ENCODE measurements at regions not wholly inside any gene's neighbourhood (a gene's known extent, or its start where the extent isn't known, plus 50 kb on each side); places are given as distances from the start of the nearest gene placed in this dataset.

DNA sequence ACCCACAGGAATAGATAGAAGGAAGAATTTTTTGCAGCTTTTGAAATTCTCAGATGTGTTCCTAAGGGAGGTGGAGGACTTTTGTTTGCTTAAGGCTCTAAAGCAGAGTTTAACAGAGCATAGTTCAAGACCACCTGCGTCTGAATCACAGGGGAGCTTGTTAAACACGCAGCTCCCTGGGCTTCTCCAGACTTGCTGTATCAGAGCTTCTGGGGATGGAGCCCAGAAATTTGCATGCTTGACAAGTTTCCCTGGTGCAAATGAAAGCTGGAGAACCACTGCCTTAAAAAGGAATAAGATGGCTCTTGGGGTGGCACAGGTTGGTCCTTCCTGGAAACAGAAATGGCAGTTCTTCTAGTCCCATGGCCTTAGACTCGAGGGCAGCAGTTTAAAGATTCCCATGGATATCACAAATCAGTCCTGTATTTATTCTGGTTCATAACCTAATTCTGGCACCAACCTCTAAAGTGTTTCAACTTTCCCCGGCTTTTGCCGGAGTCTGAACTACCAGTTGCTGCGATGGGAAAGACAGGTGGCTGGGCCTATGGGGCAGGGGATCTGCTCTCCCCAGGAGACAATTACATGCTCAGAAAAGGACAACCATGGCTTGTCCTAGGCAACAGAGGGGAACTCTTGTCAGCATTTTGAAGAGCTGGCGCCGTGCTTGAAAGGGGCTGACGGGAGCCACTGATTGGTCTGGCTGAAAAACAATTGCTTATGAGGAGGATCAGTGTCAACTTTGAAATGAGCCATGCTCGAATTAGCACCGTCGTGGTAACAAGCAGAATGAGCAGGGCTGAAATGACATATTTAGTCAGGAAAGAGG lies 599.6 kb downstream of the CCDC171 start:
- CTCF ChIA-PET (ENCODE audit: low intra/inter-chr PET ratio): no interaction called here
- Histone ChIP-seq H3K36me3 (ENCODE audit: control insufficient read depth, insufficient read depth, low read length) (no peaks in the 10 kb centered on the region), H3K79me2 (ENCODE audit: control insufficient read depth, insufficient read depth, low read length) (no peaks in the 10 kb centered on the region), H3K27me3 (ENCODE audit: control insufficient read depth in 2 of 2, insufficient read depth in 2 of 2, low read length in 2 of 2) (no peaks in the 10 kb centered on the region), H3K9ac (ENCODE audit: insufficient read depth in 1 of 2, low read depth in 2 of 2, low read length in 2 of 2) (no peak overlapping the region), H3K9me1 (ENCODE audit: control insufficient read depth, insufficient read depth, low read length) (no peaks in the 10 kb centered on the region), H3K9me3 (replicated peaks; ENCODE audit: control insufficient read depth, insufficient read depth, low read depth, low read length) (no peaks in the 10 kb centered on the region), H3K4me2 (ENCODE audit: insufficient read depth, low read length) (no peak overlapping the region), H3K4me1 (replicated peaks in 1 of 2; ENCODE audit: control insufficient read depth in 2 of 2, insufficient read depth in 2 of 2, low read length in 2 of 2) (no peaks in the 10 kb centered on the region), H3K27ac (ENCODE audit: extremely low read depth, low read depth, low read length) (no peak overlapping the region), H4K20me1 (replicated peaks; ENCODE audit: control insufficient read depth, insufficient read depth, low read length) (no peaks in the 10 kb centered on the region), H3K4me3 (no peak overlapping the region), H2AFZ (ENCODE audit: low read depth, low read length) (no peak overlapping the region)
- FAIRE-seq: no peak
- TF ChIP-seq, protein P1, sequence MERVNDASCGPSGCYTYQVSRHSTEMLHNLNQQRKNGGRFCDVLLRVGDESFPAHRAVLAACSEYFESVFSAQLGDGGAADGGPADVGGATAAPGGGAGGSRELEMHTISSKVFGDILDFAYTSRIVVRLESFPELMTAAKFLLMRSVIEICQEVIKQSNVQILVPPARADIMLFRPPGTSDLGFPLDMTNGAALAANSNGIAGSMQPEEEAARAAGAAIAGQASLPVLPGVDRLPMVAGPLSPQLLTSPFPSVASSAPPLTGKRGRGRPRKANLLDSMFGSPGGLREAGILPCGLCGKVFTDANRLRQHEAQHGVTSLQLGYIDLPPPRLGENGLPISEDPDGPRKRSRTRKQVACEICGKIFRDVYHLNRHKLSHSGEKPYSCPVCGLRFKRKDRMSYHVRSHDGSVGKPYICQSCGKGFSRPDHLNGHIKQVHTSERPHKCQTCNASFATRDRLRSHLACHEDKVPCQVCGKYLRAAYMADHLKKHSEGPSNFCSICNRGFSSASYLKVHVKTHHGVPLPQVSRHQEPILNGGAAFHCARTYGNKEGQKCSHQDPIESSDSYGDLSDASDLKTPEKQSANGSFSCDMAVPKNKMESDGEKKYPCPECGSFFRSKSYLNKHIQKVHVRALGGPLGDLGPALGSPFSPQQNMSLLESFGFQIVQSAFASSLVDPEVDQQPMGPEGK (CRISPR knock-in tag; IDR thresholded peaks at IDR 0.05; ENCODE audit: borderline replicate concordance): no peak
- no peak for TF ChIP-seq PHB2 (IDR thresholded peaks at IDR 0.05; ENCODE audit: low read depth)
- TF ChIP-seq RBFOX2 (IDR thresholded peaks at IDR 0.05; ENCODE audit: low read depth, low read length): no peak
- no peak for TF ChIP-seq RHOXF2B (CRISPR knock-in tag; conservative IDR thresholded peaks at IDR 0.05)
- no peak for TF ChIP-seq HDAC1 (IDR thresholded peaks at IDR 0.05)
- no peak for TF ChIP-seq GATA2 (CRISPR knock-in tag; IDR thresholded peaks at IDR 0.05)
- TF ChIP-seq ZNF217 (CRISPR knock-in tag; IDR thresholded peaks at IDR 0.05): no peak
- TF ChIP-seq NFIC (IDR thresholded peaks at IDR 0.05): no peak
- TF ChIP-seq, protein P2, sequence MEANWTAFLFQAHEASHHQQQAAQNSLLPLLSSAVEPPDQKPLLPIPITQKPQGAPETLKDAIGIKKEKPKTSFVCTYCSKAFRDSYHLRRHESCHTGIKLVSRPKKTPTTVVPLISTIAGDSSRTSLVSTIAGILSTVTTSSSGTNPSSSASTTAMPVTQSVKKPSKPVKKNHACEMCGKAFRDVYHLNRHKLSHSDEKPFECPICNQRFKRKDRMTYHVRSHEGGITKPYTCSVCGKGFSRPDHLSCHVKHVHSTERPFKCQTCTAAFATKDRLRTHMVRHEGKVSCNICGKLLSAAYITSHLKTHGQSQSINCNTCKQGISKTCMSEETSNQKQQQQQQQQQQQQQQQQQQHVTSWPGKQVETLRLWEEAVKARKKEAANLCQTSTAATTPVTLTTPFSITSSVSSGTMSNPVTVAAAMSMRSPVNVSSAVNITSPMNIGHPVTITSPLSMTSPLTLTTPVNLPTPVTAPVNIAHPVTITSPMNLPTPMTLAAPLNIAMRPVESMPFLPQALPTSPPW (CRISPR knock-in tag; IDR thresholded peaks at IDR 0.05): no peak
- BruUV-seq (replicated peaks): no TSS peak
- intact Hi-C loops (cut with micrococcal nuclease): no loop called here
- WGBS (ENCODE audit: insufficient coverage, low coverage, missing lambda C conversion rate): 0% methylated on average over 11 of the region's 12 CpGs
- in situ Hi-C loops (cut with MboI): no loop called here
- no peak for DNase-seq (ENCODE audit: extremely low read depth in 1 of 4, low spot score in 3 of 4)
- no peak for ATAC-seq
- POLR2A ChIA-PET: no interaction called here

Measured in K562 (cell line).